Parathyroid adenoma (tissue), 2 donors: ENCODE measurements at regions not wholly inside any gene's neighbourhood (a gene's known extent, or its start where the extent isn't known, plus 50 kb on each side); places are given as distances from the start of the nearest gene placed in this dataset.

ENCODE experiments used
- H2AFZ ChIP-seq: fragments of 300-600 bp; sonication (generic); one replicate; pipeline ENCODE4 v1.7.0; 2017; ENCODE audit warnings: antibody characterized with exemption, mild to moderate bottlenecking
- H3K27ac ChIP-seq: fragments of 300-600 bp; sonication (generic); one replicate; pipeline ENCODE4 v1.7.0; 2017
- H3K27me3 ChIP-seq: fragments of 300-600 bp; sonication (generic); one replicate; pipeline ENCODE4 v1.7.0; 2017; ENCODE audit warnings: low read length; ENCODE audit not compliant: control insufficient read depth, insufficient read depth
- H3K36me3 ChIP-seq: fragments of 300-600 bp; sonication (generic); one replicate; pipeline ENCODE4 v1.7.0; 2017; ENCODE audit warnings: low read length; ENCODE audit not compliant: control insufficient read depth, insufficient read depth
- H3K4me1 ChIP-seq: fragments of 300-600 bp; sonication (generic); one replicate; pipeline ENCODE4 v1.7.0; 2017; ENCODE audit warnings: control low read depth
- H3K4me2 ChIP-seq: fragments of 300-600 bp; sonication (generic); one replicate; pipeline ENCODE4 v1.7.0; 2017; ENCODE audit warnings: low read length
- H3K4me3 ChIP-seq: fragments of 300-600 bp; sonication (generic); one replicate; pipeline ENCODE4 v1.7.0; 2017; ENCODE audit warnings: low read depth, low read length
- H3K79me2 ChIP-seq: fragments of 300-600 bp; sonication (generic); one replicate; pipeline ENCODE4 v1.7.0; 2017; ENCODE audit warnings: control low read depth
- H3K9ac ChIP-seq: fragments of 300-600 bp; sonication (generic); one replicate; pipeline ENCODE4 v1.7.0; 2017; ENCODE audit warnings: mild to moderate bottlenecking
- H3K9me3 ChIP-seq: fragments of 300-600 bp; sonication (generic); one replicate; pipeline ENCODE4 v1.7.0; 2017; ENCODE audit warnings: low read length; ENCODE audit not compliant: control insufficient read depth
- TF ChIP-seq, protein P1 (sequence below): fragments of 300-600 bp; sonication (generic); IDR thresholded peaks from one replicate; pipeline ENCODE4 v1.7.0; 2017; ENCODE audit warnings: antibody characterized with exemption, mild to moderate bottlenecking
- donor health status: primary hyperparathyroidism.

DNA sequence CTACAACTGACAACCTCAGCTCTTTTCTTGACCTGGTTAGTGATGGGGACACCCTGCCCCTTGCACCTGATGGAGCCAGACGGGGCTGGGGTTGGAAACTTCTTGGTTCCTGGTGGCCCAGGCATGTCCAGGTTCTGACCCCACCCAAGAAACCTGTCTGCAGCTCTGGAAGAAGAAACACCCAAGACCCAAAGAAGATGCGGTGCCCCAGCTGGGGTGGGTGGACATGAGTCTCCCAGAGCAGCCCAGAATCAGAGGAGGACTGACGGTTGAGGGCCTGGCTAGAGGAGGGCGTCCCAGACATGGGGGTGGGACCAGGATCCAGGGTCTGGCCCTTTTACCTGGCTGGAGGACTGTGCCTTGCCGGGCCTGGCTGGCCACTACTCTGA is 202.4 kb downstream of the GLRX3 start:
- H2AFZ ChIP-seq: no peak overlapping the region
- no peak overlapping the region for H3K27ac ChIP-seq
- no peak overlapping the region for H3K4me2 ChIP-seq
- H3K9me3 ChIP-seq: no peaks in the 10 kb centered on the region
- H3K27me3 ChIP-seq: no peaks in the 10 kb centered on the region
- H3K36me3 ChIP-seq: no peaks in the 10 kb centered on the region
- H3K4me3 ChIP-seq: no peak overlapping the region
- TF ChIP-seq, protein P1, sequence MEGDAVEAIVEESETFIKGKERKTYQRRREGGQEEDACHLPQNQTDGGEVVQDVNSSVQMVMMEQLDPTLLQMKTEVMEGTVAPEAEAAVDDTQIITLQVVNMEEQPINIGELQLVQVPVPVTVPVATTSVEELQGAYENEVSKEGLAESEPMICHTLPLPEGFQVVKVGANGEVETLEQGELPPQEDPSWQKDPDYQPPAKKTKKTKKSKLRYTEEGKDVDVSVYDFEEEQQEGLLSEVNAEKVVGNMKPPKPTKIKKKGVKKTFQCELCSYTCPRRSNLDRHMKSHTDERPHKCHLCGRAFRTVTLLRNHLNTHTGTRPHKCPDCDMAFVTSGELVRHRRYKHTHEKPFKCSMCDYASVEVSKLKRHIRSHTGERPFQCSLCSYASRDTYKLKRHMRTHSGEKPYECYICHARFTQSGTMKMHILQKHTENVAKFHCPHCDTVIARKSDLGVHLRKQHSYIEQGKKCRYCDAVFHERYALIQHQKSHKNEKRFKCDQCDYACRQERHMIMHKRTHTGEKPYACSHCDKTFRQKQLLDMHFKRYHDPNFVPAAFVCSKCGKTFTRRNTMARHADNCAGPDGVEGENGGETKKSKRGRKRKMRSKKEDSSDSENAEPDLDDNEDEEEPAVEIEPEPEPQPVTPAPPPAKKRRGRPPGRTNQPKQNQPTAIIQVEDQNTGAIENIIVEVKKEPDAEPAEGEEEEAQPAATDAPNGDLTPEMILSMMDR: no peak
- H3K4me1 ChIP-seq: no peaks in the 10 kb centered on the region
- H3K79me2 ChIP-seq: no peaks in the 10 kb centered on the region
- H3K9ac ChIP-seq: no peak overlapping the region

DNA sequence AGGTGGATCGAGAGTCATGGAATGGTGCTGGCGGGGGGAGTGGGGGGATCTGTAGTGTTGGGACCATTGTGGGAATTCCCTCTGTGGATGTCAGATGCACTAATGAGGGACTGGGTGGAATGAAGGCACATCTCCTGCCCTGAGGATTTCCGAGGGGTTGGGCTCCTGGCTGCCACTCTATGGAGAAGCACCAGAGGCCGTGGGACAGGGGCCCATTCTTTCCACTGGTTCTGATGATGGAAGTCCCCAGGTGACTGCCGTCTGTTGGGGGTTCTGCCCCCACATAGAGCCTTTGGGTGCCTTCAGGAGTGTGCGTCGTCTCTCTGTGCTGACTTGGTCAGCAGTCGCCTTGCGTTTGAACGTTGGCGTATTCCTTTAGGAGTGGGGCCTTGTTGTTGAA is 202.9 kb downstream of the GLRX3 start:
- Histone ChIP-seq H3K4me2 (no peak overlapping the region), H3K4me1 (no peaks in the 10 kb centered on the region), H3K9me3 (no peaks in the 10 kb centered on the region), H3K36me3 (no peaks in the 10 kb centered on the region), H2AFZ (no peak overlapping the region), H3K4me3 (no peak overlapping the region), H3K27me3 (no peaks in the 10 kb centered on the region), H3K27ac (no peak overlapping the region), H3K9ac (no peak overlapping the region), H3K79me2 (no peaks in the 10 kb centered on the region)
- TF ChIP-seq, protein P1: no peak

DNA sequence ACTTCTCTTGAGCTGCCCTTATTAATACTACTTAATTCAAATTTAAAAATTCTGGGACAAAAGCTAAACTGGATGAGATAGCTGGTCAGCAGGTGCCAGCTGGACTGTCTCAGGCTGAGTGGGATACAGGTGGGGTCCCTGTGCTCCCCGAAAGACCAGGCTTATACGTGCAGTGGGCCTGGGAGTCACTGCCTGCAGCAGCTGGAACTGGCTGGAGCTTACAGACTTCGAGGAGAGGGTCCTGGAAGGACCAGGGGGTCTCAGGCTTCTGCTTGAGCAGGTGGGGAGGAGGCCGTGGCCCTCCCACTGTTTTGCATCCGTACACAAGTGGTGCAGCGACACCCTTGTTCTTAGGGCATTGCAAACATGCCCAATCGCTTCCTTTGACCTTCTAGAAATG is 203.7 kb downstream of the GLRX3 start:
- no peak overlapping the region for H3K9ac ChIP-seq
- no peak overlapping the region for H3K27ac ChIP-seq
- H3K27me3 ChIP-seq: no peaks in the 10 kb centered on the region
- no peak overlapping the region for H3K4me2 ChIP-seq
- TF ChIP-seq, protein P1: no peak
- H2AFZ ChIP-seq: no peak overlapping the region
- no peak overlapping the region for H3K4me3 ChIP-seq
- no peaks in the 10 kb centered on the region for H3K9me3 ChIP-seq
- H3K4me1 ChIP-seq: no peaks in the 10 kb centered on the region
- no peaks in the 10 kb centered on the region for H3K79me2 ChIP-seq
- no peaks in the 10 kb centered on the region for H3K36me3 ChIP-seq

- Histone ChIP-seq H3K36me3 (no peaks in the 10 kb centered on the region), H3K4me3 (no peak overlapping the region), H3K4me1 (no peaks in the 10 kb centered on the region), H3K27ac (no peak overlapping the region), H3K9ac (no peak overlapping the region), H3K27me3 (no peaks in the 10 kb centered on the region), H3K4me2 (no peak overlapping the region), H3K9me3 (no peaks in the 10 kb centered on the region), H3K79me2 (no peaks in the 10 kb centered on the region), H2AFZ (no peak overlapping the region)
- TF ChIP-seq, protein P1: no peak
These were observed 204.6 kb downstream of the GLRX3 start for GRCh38 chr10:130340816-130341215.

DNA sequence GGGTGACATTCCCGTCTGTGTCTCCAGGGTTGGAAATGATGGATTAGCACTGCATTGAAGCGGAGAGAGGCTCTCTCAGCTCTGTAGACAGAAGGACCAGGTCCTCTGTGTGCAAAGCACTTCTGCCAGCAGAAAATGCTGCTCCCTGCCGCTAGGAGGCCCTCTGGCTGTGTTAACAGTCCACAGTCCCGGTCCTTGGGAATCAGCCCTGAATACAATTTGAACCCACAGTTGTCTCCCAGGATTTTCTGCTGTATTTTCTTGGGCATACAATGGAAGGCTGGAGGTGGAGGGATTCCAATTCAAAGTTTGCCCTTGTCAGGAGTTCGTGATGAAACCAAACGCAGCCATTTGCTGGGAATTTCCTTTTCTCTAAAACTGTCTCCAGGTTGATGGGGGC is 205.2 kb downstream of the GLRX3 start:
- Histone ChIP-seq H3K36me3 (no peaks in the 10 kb centered on the region), H3K4me1 (no peaks in the 10 kb centered on the region), H3K79me2 (no peaks in the 10 kb centered on the region), H3K4me3 (no peak overlapping the region), H2AFZ (no peak overlapping the region), H3K9ac (no peak overlapping the region), H3K4me2 (no peak overlapping the region), H3K27me3 (no peaks in the 10 kb centered on the region), H3K27ac (no peak overlapping the region), H3K9me3 (no peaks in the 10 kb centered on the region)
- TF ChIP-seq, protein P1: no peak
